NT2/D1 (cell line): ENCODE measurements at regions not wholly inside any gene's neighbourhood (a gene's known extent, or its start where the extent isn't known, plus 50 kb on each side); places are given as distances from the start of the nearest gene placed in this dataset.

ENCODE experiments used
- DNase-seq: peaks from one replicate; pipeline ENCODE4 v3.0.0-alpha.2; 2011; ENCODE audit warnings: low read depth, low spot score
- H3K27me3 ChIP-seq: 2 replicates; pipeline ENCODE4 v1.6.0; 2011; ENCODE audit warnings: mild to moderate bottlenecking; ENCODE audit not compliant: insufficient read length, insufficient read depth
- H3K36me3 ChIP-seq: 2 replicates; pipeline ENCODE4 v1.6.1; 2011; ENCODE audit warnings: mild to moderate bottlenecking, low read length, mixed read lengths; ENCODE audit not compliant: insufficient read depth, insufficient read length
- H3K4me1 ChIP-seq: 2 replicates; pipeline ENCODE4 v1.5.1; 2011; ENCODE audit not compliant: insufficient read depth, insufficient read length
- H3K4me3 ChIP-seq: 2 replicates; pipeline ENCODE4 v1.5.1; 2011; ENCODE audit warnings: low read depth; ENCODE audit not compliant: insufficient read length
- H3K9ac ChIP-seq: 2 replicates; pipeline ENCODE4 v1.6.0; 2011; ENCODE audit warnings: low read depth; ENCODE audit not compliant: insufficient read length
- H3K9me3 ChIP-seq: 2 replicates; pipeline ENCODE4 v1.5.1; 2011; ENCODE audit warnings: mild to moderate bottlenecking, low read length; ENCODE audit not compliant: insufficient read depth
- SUZ12 ChIP-seq: IDR thresholded peaks from 2 replicates; pipeline ENCODE4 v1.6.1; 2011; ENCODE audit not compliant: insufficient read length, insufficient read depth; ENCODE audit errors: extremely low read depth
- YY1 ChIP-seq: IDR thresholded peaks from 2 replicates; pipeline ENCODE4 v1.6.1; 2011; ENCODE audit not compliant: insufficient read length, insufficient read depth
- ZNF274 ChIP-seq: IDR thresholded peaks from 2 replicates; pipeline ENCODE4 v1.6.1; 2011; ENCODE audit warnings: mild to moderate bottlenecking, low read depth, low read length

DNA sequence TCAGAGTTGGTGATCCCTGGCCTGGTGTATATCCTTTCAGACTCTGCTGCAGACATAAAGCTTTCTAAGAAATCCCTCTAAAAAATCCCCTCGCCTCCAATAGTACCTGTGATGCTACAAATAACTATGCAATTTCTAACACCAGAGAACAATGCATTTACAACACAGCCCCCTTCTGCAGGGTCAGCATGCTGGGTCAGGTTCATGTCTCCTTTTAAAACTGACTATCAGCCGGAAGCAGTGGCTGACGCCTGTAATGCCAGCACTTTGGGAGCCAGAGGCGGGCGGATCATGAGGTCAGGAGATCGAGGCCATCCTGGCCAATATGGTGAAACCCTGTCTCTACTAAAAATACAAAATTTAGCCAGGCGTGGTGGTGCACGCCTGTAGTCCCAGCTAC lies 77.0 kb upstream of the SPATA12 start:
- Histone ChIP-seq H3K9ac (no peak overlapping the region), H3K36me3 (no peaks in the 10 kb centered on the region), H3K4me1 (peaks cover 3% of the 10 kb centered on the region), H3K4me3 (no peak overlapping the region), H3K9me3 (no peaks in the 10 kb centered on the region), H3K27me3 (no peaks in the 10 kb centered on the region)
- DNase-seq: no peak
- no peak for TF ChIP-seq ZNF274
- TF ChIP-seq YY1: no peak
- no peak for TF ChIP-seq SUZ12

DNA sequence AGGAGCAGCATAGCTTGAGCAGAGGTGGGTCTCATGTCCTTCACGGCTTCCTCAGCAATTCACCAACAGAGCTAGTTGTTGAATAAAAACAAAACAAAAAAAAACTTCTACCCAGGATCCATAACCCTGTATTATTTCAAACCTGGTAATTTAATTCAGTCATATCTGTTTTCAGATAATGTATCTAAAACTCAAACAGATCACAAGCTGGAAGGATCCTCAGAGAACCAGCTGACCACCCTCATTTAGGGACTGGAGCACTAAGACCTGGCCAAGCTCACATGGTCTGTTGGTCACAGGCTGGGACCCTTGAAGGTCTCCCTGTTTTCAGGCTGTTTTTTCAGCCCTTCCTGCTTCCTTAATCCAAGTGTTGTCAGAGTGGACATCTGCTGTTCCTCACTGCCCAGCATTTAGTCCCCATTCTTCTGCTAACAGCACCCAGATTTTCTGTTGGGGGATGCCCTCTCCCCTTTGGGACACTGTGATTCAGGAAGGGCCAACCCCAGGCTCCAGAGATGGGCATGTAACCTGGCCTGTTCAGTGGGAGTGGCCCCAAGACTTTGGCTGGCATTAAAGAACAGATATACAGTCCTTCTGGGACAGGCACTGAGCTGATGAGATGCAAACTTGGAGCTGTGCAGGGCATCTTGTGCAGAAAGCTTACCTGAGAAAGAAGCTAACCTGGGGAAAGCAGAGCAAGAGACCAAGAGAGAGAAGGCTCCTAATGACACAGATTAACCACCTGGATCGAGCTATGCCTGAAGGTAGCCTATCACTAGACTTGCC lies 78.8 kb upstream of the SPATA12 start:
- Histone ChIP-seq H3K4me3 (no peak overlapping the region), H3K27me3 (no peaks in the 10 kb centered on the region), H3K9ac (no peak overlapping the region), H3K4me1 (peaks cover 3% of the 10 kb centered on the region), H3K36me3 (no peaks in the 10 kb centered on the region), H3K9me3 (no peaks in the 10 kb centered on the region)
- no peak for DNase-seq
- TF ChIP-seq SUZ12: no peak
- TF ChIP-seq ZNF274: no peak
- TF ChIP-seq YY1: no peak

DNA sequence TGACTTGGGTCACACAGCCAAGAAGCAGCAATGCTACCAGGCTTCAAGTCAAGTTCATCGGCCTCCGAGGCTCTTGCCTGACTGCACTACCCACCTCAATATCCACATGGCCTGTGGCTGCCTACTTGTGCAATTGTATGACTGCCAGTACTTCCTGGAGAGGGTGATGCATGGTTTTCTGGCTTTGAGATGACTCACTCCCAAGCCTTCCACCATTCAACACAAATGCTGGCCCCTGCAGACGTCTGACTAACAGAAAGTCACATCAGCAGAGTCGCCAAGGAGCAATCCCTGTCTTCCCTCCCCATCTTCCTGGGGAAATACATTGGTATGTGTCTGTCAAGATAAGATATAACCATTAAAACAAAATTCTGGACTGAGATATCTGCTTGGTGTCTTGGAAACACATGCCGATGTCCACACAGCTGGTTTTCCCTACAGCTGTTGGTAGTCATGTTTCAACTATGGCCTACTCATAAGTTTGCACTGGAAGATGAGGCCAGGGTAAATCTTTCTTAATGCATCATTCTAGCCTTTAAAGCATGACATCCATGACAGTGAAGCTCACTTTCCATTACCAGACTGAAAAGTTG lies 79.6 kb upstream of the SPATA12 start:
- H3K4me3 ChIP-seq: no peak overlapping the region
- no peaks in the 10 kb centered on the region for H3K27me3 ChIP-seq
- no peaks in the 10 kb centered on the region for H3K4me1 ChIP-seq
- H3K9ac ChIP-seq: no peak overlapping the region
- H3K9me3 ChIP-seq: no peaks in the 10 kb centered on the region
- no peak for DNase-seq
- no peaks in the 10 kb centered on the region for H3K36me3 ChIP-seq
- TF ChIP-seq ZNF274 (no peak), YY1 (no peak), SUZ12 (no peak)

DNA sequence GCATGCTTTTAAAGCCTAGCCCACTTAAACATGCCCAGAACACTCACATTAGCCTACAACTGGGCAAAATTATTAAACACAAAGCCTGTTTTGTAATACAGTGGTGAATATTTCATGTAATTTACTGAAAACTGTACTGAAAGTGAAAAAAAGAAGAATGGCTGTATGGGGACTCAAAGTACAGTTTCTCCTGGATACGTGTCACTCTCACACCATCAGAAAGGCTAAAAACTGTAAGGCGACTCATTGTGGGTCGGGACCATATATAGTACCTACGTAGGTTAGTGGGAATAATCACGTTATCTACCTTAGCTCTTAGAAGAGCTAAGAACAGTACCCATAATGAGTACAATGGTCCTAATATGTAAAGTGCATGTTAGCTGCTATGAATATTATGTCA lies 80.2 kb upstream of the SPATA12 start:
- no peaks in the 10 kb centered on the region for H3K27me3 ChIP-seq
- TF ChIP-seq ZNF274: no peak
- TF ChIP-seq SUZ12: no peak
- no peak for TF ChIP-seq YY1
- no peak overlapping the region for H3K9ac ChIP-seq
- H3K4me1 ChIP-seq: no peaks in the 10 kb centered on the region
- no peak for DNase-seq
- H3K9me3 ChIP-seq: no peaks in the 10 kb centered on the region
- no peak overlapping the region for H3K4me3 ChIP-seq
- H3K36me3 ChIP-seq: no peaks in the 10 kb centered on the region

DNA sequence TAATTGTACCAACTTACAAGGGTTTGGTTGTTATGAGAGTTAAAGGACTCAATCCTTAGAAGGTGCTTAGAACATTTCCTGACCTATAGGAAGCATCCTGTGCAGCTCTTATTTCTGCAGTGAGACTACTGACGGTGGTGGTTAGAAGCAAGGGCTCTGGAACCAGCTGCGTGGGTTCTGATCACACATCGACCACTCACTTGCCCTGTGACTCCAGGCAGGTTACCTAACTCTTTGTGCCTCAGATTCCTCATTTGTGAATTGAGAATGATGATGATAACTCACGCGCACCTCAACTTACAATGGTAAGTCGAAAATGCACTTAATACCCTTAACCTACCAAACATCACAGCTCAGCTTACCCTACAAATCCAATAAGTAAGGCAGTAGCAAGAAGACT lies 80.7 kb upstream of the SPATA12 start:
- Histone ChIP-seq H3K9ac (no peak overlapping the region), H3K9me3 (no peaks in the 10 kb centered on the region), H3K36me3 (no peaks in the 10 kb centered on the region), H3K4me3 (no peak overlapping the region), H3K27me3 (no peaks in the 10 kb centered on the region), H3K4me1 (no peaks in the 10 kb centered on the region)
- TF ChIP-seq YY1 (no peak), ZNF274 (no peak), SUZ12 (no peak)
- DNase-seq: no peak

DNA sequence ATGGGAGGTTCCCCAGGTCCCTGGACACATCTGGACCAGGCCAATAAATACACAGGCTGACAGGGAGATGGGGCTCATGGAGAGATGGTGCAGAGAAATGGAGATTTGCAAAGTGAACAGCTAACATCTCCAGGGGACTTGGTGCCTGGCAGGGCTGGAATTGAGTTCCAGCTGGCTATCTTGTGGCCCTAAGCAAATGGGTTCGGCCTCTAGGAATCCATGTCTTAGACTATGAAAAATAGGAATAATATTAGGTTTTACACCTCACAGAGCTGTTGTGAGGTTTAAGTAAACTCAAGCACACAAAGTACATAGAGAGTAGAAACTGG lies 82.9 kb upstream of the SPATA12 start:
- DNase-seq: no peak

DNA sequence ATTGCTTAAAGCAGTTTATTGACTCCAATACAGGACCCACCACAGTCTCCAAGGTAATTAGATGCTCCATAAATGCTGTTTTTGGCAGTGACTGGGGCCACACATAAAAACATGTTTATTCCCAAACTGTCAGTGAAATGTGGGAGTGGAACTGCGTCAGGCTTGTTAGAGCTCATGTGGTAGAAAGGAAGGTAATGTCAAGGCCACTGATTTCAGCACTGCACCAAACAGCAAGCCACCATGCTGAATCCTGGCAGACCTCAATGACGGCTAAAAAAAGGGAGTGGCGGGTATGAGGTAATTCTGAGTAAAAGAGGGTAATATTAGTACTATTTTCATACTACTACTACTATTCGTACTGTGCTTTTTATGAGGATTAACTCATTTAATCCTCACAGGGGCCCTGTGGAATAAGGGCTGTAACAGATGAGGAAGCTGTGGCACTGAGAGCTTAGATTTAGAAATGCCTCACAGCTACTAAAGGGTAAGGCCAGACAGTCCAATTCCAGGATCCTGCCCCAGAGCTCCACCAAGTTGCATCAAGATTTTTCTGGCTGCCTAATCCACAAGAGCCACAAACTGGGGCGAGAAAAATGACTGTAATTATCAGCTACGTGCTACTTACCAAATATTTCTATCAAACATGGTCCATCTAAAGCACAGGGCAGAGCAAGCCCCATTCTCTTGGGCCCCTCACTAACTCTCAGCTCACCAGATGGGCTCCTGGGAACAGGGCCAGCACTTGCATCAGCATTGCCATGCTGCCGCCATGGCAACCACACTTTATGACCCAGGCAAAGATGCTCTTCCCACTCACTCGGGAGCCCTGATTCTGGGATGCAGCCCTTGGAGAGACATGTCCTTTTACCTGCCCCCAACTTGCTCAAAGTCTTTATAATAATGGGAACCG lies 83.6 kb upstream of the SPATA12 start:
- no peaks in the 10 kb centered on the region for H3K27me3 ChIP-seq
- TF ChIP-seq SUZ12 (no peak), YY1 (no peak), ZNF274 (no peak)
- H3K9me3 ChIP-seq: no peaks in the 10 kb centered on the region
- H3K4me3 ChIP-seq: no peak overlapping the region
- no peak overlapping the region for H3K9ac ChIP-seq
- no peak for DNase-seq
- no peaks in the 10 kb centered on the region for H3K36me3 ChIP-seq
- H3K4me1 ChIP-seq: no peaks in the 10 kb centered on the region

More for the DNA sequence above, 82.9 kb upstream of the SPATA12 start:
- no peak for TF ChIP-seq YY1
- TF ChIP-seq SUZ12: no peak
- TF ChIP-seq ZNF274: no peak
- no peaks in the 10 kb centered on the region for H3K36me3 ChIP-seq
- no peak overlapping the region for H3K4me3 ChIP-seq
- no peaks in the 10 kb centered on the region for H3K27me3 ChIP-seq
- no peaks in the 10 kb centered on the region for H3K9me3 ChIP-seq
- H3K4me1 ChIP-seq: no peaks in the 10 kb centered on the region
- no peak overlapping the region for H3K9ac ChIP-seq
